Testis (tissue), 2 donors: ENCODE measurements at regions not wholly inside any gene's neighbourhood (a gene's known extent, or its start where the extent isn't known, plus 50 kb on each side); places are given as distances from the start of the nearest gene placed in this dataset.

Experiments
- DNase-seq: peaks from one replicate; pipeline ENCODE4 v3.0.0-alpha.2; 2019
- H3K27ac ChIP-seq, 2 donors: fragments of 200-600 bp; sonication (generic); one replicate each; pipeline ENCODE4 v1.5.1; 2019
- H3K27me3 ChIP-seq: fragments of 200-600 bp; sonication (generic); one replicate; pipeline ENCODE4 v1.5.1; 2019
- H3K36me3 ChIP-seq: fragments of 200-600 bp; sonication (generic); one replicate; pipeline ENCODE4 v1.5.1; 2017; ENCODE audit warnings: low read depth; ENCODE audit errors: missing control alignments
- H3K4me1 ChIP-seq: fragments of 200-600 bp; sonication (generic); one replicate; pipeline ENCODE4 v1.5.1; 2019
- H3K4me3 ChIP-seq, 2 donors: fragments of 200-600 bp; sonication (generic); one replicate each; pipeline ENCODE4 v1.5.1; 2017 to 2019
- H3K9me3 ChIP-seq: fragments of 200-600 bp; sonication (generic); one replicate; pipeline ENCODE4 v1.5.1; 2017
- CTCF ChIP-seq, 3 experiments: fragments of 450-650 bp in 2 of 3; fragments of 200-600 bp in 1 of 3; sonication (generic) in 1 of 3; IDR thresholded peaks; one replicate each; pipeline ENCODE4 v1.5.1; 2016 to 2019; ENCODE audit warnings: antibody characterized with exemption in 3 of 3, mild to moderate bottlenecking in 2 of 3, moderate library complexity in 1 of 3
- POLR2A ChIP-seq: fragments of 450-650 bp; IDR thresholded peaks from one replicate; pipeline ENCODE4 v1.6.1; 2017; ENCODE audit warnings: antibody characterized with exemption, mild to moderate bottlenecking, moderate library complexity
- WGBS, 2 donors: methylation state at CpG; one replicate each; pipeline ENCODE4 v1.1.5; 2018; 5-methylcytosine and 5-hydroxymethylcytosine counted together
- intact Hi-C: fragments of 100-400 bp; cut with DNase I; formaldehyde crosslinking; loops from one replicate; pipeline ENCODE4 v1.15.1; 2023; ENCODE audit warnings: low total_unique reads

- intact Hi-C loops: no loop called here
- 80 to 85% methylated on average over 3 of the region's 3 CpGs for WGBS, 2 donors
- no peaks in the 10 kb centered on the region for H3K9me3 ChIP-seq
These were observed 1141.2 kb upstream of the TMEM132C start for GRCh38 chr12:127125607-127126259.

GRCh38 chr12:127126260-127126628 is 1140.7 kb upstream of the TMEM132C start:
- TF ChIP-seq CTCF (IDR thresholded peaks at IDR 0.05) (no peak), POLR2A (no peak)
- 88% methylated on average over 2 of the region's 2 CpGs for WGBS, 2 donors
- no peak overlapping the region for H3K4me3 ChIP-seq
- H3K9me3 ChIP-seq: no peaks in the 10 kb centered on the region
- intact Hi-C loops: no loop called here
- DNase-seq: no peak
- H3K36me3 ChIP-seq: no peaks in the 10 kb centered on the region
- no peaks in the 10 kb centered on the region for H3K27me3 ChIP-seq
- no peaks in the 10 kb centered on the region for H3K4me1 ChIP-seq
- no peak overlapping the region for H3K27ac ChIP-seq

More at GRCh38 chr12:127125607-127126259, 1141.2 kb upstream of the TMEM132C start:
- DNase-seq: no peak
- H3K4me1 ChIP-seq: no peaks in the 10 kb centered on the region
- no peaks in the 10 kb centered on the region for H3K36me3 ChIP-seq
- TF ChIP-seq POLR2A (no peak), CTCF (IDR thresholded peaks at IDR 0.05) (no peak)
- H3K4me3 ChIP-seq: no peak overlapping the region
- H3K27ac ChIP-seq: no peak overlapping the region
- no peaks in the 10 kb centered on the region for H3K27me3 ChIP-seq

- WGBS, 2 donors: 81 to 82% methylated on average over 3 of the region's 3 CpGs
- no peak overlapping the region for H3K4me3 ChIP-seq
- H3K27ac ChIP-seq: no peak overlapping the region
- no peak for TF ChIP-seq CTCF (IDR thresholded peaks at IDR 0.05)
- no peak for TF ChIP-seq POLR2A
- H3K27me3 ChIP-seq: no peaks in the 10 kb centered on the region
- H3K9me3 ChIP-seq: no peaks in the 10 kb centered on the region
- H3K4me1 ChIP-seq: no peaks in the 10 kb centered on the region
- DNase-seq: no peak
- H3K36me3 ChIP-seq: no peaks in the 10 kb centered on the region
- intact Hi-C loops: no loop called here
These were observed 1139.1 kb upstream of the TMEM132C start for GRCh38 chr12:127127897-127128296.

GRCh38 chr12:127130506-127131124 is 1136.4 kb upstream of the TMEM132C start:
- intact Hi-C loops: no loop called here

More at GRCh38 chr12:127130506-127131124, 1136.4 kb upstream of the TMEM132C start:
- Histone ChIP-seq H3K4me3 (no peak overlapping the region), H3K27ac (no peak overlapping the region), H3K36me3 (no peaks in the 10 kb centered on the region), H3K4me1 (no peaks in the 10 kb centered on the region), H3K27me3 (no peaks in the 10 kb centered on the region), H3K9me3 (no peaks in the 10 kb centered on the region)
- WGBS, 2 donors: 84 to 94% methylated on average over 9 to 11 of the region's 11 CpGs
- DNase-seq: no peak
- no peak for TF ChIP-seq CTCF (IDR thresholded peaks at IDR 0.05)
- no peak for TF ChIP-seq POLR2A
